ENCODE measurements at regions not wholly inside any gene's neighbourhood (a gene's known extent, or its start where the extent isn't known, plus 50 kb on each side); places are given as distances from the start of the nearest gene placed in this dataset.

GRCh38 chr2:240234503-240234951 is 94.1 kb upstream of the OTOS start:
- no peak for TF ChIP-seq CTCF (IDR thresholded peaks at IDR 0.05; ENCODE audit: insufficient read depth, low read length, poor library complexity, severe bottlenecking)
- Histone ChIP-seq H3K27me3 (replicated peaks; ENCODE audit: control insufficient read depth, insufficient read depth, low read length) (no peaks in the 10 kb centered on the region), H3K4me3 (replicated peaks; ENCODE audit: low read depth, low read length) (no peak overlapping the region), H3K36me3 (ENCODE audit: control insufficient read depth, insufficient read depth, low read length) (no peaks in the 10 kb centered on the region)
- DNase-seq (ENCODE audit: extremely low read depth, insufficient read length), result no peak

- TF ChIP-seq CTCF (IDR thresholded peaks at IDR 0.05; ENCODE audit: insufficient read depth, low read length, poor library complexity, severe bottlenecking), result no peak
- Histone ChIP-seq H3K27me3 (replicated peaks; ENCODE audit: control insufficient read depth, insufficient read depth, low read length) (no peaks in the 10 kb centered on the region), H3K4me3 (replicated peaks; ENCODE audit: low read depth, low read length) (no peak overlapping the region), H3K36me3 (ENCODE audit: control insufficient read depth, insufficient read depth, low read length) (no peaks in the 10 kb centered on the region)
- DNase-seq (ENCODE audit: extremely low read depth, insufficient read length), result no peak
These were observed 94.8 kb upstream of the OTOS start for GRCh38 chr2:240235149-240235803.

DNA sequence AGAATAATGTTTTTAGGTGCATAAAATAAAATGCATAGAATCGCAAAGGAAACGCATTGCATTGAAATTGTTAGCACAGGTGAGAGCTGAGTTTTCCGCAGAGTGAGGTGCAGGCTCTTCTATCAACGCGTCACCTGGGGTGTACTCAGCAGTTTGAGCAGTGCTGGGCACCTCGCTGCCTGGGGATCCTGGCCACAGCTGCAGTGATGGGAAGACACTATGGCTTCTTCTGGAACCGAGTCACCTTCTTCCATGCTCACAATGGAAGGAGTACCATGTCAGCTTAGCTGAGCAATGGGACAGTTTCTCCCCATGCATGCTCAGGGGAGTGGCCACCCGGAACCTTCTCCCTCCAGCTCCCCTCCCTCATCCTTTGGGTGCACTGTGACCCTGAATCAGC is 95.4 kb upstream of the OTOS start:
- H3K27me3 ChIP-seq (replicated peaks; ENCODE audit: control insufficient read depth, insufficient read depth, low read length), result no peaks in the 10 kb centered on the region
- no peak overlapping the region for H3K4me3 ChIP-seq (replicated peaks; ENCODE audit: low read depth, low read length)
- no peak for TF ChIP-seq CTCF (IDR thresholded peaks at IDR 0.05; ENCODE audit: insufficient read depth, low read length, poor library complexity, severe bottlenecking)
- DNase-seq (ENCODE audit: extremely low read depth, insufficient read length), result no peak
- H3K36me3 ChIP-seq (ENCODE audit: control insufficient read depth, insufficient read depth, low read length), result no peaks in the 10 kb centered on the region

DNA sequence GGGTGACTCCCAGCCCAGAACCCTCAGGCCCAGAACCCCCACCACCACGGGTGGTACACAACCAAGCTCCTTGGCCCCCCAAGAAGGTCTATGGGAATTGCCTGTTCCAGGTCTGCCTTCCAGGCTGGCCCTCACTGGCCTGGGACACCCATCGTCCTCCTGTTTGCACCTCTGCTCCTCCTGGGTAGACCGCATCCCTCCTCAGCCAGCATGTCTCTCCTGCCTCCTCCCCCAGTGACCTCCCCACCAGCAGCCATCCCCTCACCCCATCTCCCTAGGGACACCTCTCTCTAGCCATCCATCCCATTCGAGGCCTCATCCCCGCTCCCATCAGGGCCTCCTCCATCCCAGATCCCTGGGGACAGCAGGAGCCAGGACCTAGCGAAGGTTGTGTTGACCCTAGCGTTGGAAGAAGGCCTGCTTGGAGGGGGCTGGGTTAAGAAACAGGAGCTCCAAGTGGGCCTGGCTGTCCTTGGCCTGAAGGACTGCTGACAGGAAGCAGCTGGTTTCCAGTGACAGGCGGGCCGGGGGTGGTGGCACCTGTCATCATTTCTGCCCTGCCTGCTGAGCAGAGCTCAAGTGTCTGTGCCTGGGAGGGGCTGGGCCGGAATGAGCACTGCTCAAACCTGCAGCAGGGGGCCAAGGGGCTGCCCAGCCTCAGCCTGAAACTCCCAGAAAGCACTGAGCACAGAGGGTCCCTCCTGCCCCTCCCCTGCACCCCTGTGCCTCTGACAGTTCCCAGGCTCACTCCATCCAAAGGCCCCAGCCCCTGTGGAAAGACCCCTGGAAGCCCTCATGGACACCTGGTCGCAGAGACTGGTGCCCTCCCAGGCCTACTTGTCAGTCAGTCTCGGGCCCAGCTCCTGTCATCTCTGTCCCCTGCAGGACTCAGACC is 96.0 kb upstream of the OTOS start:
- TF ChIP-seq CTCF (IDR thresholded peaks at IDR 0.05; ENCODE audit: insufficient read depth, low read length, poor library complexity, severe bottlenecking), result no peak
- Histone ChIP-seq H3K36me3 (ENCODE audit: control insufficient read depth, insufficient read depth, low read length) (no peaks in the 10 kb centered on the region), H3K27me3 (replicated peaks; ENCODE audit: control insufficient read depth, insufficient read depth, low read length) (no peaks in the 10 kb centered on the region), H3K4me3 (replicated peaks; ENCODE audit: low read depth, low read length) (no peak overlapping the region)
- DNase-seq (ENCODE audit: extremely low read depth, insufficient read length), result no peak

DNA sequence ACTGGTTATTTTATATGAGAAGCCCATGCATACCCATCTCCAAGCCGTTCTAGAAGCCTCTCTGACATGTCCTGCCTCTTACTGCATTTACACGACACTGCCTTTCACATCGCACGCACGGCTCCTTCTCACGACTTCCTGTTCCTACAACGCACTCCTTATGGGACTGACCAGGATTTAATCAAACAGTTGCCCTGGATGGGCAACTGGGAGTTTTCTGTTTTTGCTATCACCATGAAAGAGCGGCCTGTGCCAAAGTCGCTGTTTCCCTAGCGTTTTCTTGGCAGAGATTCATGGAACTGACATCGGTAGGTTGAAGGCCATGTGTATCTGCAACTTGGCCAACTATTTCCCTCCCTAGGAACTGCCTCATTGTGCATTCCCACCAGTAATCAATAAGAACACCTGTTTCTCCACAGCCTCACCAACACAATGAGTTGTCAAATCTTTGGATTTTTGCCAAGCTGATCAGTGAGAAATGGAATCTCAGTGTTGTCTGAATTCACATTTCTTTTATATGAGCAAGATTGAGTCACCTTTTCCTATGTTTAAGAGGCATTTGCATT is 97.2 kb upstream of the OTOS start:
- Histone ChIP-seq H3K4me3 (replicated peaks; ENCODE audit: low read depth, low read length) (no peak overlapping the region), H3K27me3 (replicated peaks; ENCODE audit: control insufficient read depth, insufficient read depth, low read length) (no peaks in the 10 kb centered on the region), H3K36me3 (ENCODE audit: control insufficient read depth, insufficient read depth, low read length) (no peaks in the 10 kb centered on the region)
- TF ChIP-seq CTCF (IDR thresholded peaks at IDR 0.05; ENCODE audit: insufficient read depth, low read length, poor library complexity, severe bottlenecking), result no peak
- no peak for DNase-seq (ENCODE audit: extremely low read depth, insufficient read length)

Data from GM06990 (cell line).